Stomach (tissue), 8 donors: ENCODE measurements at regions not wholly inside any gene's neighbourhood (a gene's known extent, or its start where the extent isn't known, plus 50 kb on each side); places are given as distances from the start of the nearest gene placed in this dataset.
A peak's percentile ranks its signal among the peaks of the same experiment; 100 is the strongest.
"Not testable (repeated sequence)": the region's sequence is repeated elsewhere in the genome, so short reads cannot be mapped to it uniquely, and the experiment has no call there.

Experiments used
- DNase-seq, 2 donors: peaks; one replicate each; pipeline versions ENCODE4 v3.0.0 to v3.0.0-alpha.2; 2013 to 2019
- H3K27ac ChIP-seq, 5 donors: fragments of 200-600 bp in 4 of 5; sonication (generic) in 4 of 5; one replicate each; pipeline ENCODE4 v1.5.1; 2013 to 2019; ENCODE audit warnings: mild to moderate bottlenecking in 1 of 5, moderate library complexity in 1 of 5
- H3K27me3 ChIP-seq, 3 donors: fragments of 200-600 bp; sonication (generic); one replicate each; pipeline ENCODE4 v1.5.1; 2017 to 2019; ENCODE audit warnings: mixed run types in 1 of 3
- H3K36me3 ChIP-seq, 4 donors: fragments of 200-600 bp; sonication (generic); 1 replicate in 3 of 4; 2 replicates in 1 of 4; pipeline ENCODE4 v1.5.1; 2016 to 2019
- H3K4me1 ChIP-seq, 4 donors: fragments of 200-600 bp; sonication (generic); one replicate each; pipeline ENCODE4 v1.5.1; 2016 to 2019
- H3K4me3 ChIP-seq, 4 donors: fragments of 200-600 bp; sonication (generic) in 3 of 4; one replicate each; pipeline ENCODE4 v1.5.1; 2016 to 2019; ENCODE audit warnings: mild to moderate bottlenecking in 1 of 4
- H3K9me3 ChIP-seq, 4 donors: fragments of 200-600 bp; sonication (generic); one replicate each; pipeline ENCODE4 v1.5.1; 2016 to 2019
- EP300 ChIP-seq: sonication (generic); formaldehyde crosslinking; IDR thresholded peaks from one replicate; pipeline ENCODE4 v1.6.1; 2017; ENCODE audit warnings: antibody characterized with exemption
- POLR2A ChIP-seq, 4 donors: fragments of 450-650 bp; IDR thresholded peaks; one replicate each; pipeline ENCODE4 v1.6.1; 2016; ENCODE audit warnings: antibody characterized with exemption in 4 of 4, control low read depth in 2 of 4, mild to moderate bottlenecking in 1 of 4, moderate library complexity in 1 of 4
- POLR2AphosphoS5 ChIP-seq, 3 donors: sonication (generic); formaldehyde crosslinking; IDR thresholded peaks; one replicate each; pipeline ENCODE4 v1.6.1; 2016; ENCODE audit warnings: antibody characterized with exemption in 3 of 3
- WGBS, 5 donors: extraction: QIAGEN DNeasy Blood & Tissue Kit in 3 of 5; methylation state at CpG; one replicate each; pipeline versions ENCODE4 v1.1.5 to v1.1.7; 2013 to 2018; 5-methylcytosine and 5-hydroxymethylcytosine counted together
- intact Hi-C: fragments of 100-400 bp; cut with DNase I; formaldehyde crosslinking; loops from one replicate; pipeline ENCODE4 v1.15.1; 2023; ENCODE audit warnings: low total_unique reads
- TF ChIP-seq, protein P1 (sequence below), 7 experiments: fragments of 450-650 bp in 4 of 7; fragments of 200-600 bp in 3 of 7; sonication (generic) in 3 of 7; IDR thresholded peaks; one replicate each; pipeline ENCODE4 v1.5.1; 2016 to 2019; ENCODE audit warnings: antibody characterized with exemption in 7 of 7, control low read depth in 2 of 7, mild to moderate bottlenecking in 1 of 7
- donor health status: healthy with polysubstance abuse.
- donor health status: Bipolar disorder and iron deficiency.
- donor health status: healthy.

- no peak for DNase-seq
- peaks cover 0 to 7% (median 2%) of the 10 kb centered on the region in 4 donors for H3K4me1 ChIP-seq
- no peaks in the 10 kb centered on the region for H3K9me3 ChIP-seq
- intact Hi-C loops = no loop called here
- no peak overlapping the region for H3K4me3 ChIP-seq
- H3K27me3 ChIP-seq = peaks cover 0 to 4% (median 0%) of the 10 kb centered on the region in 3 donors
- no peaks in the 10 kb centered on the region for H3K36me3 ChIP-seq
- WGBS, 5 donors = 66 to 69% (median 67%) methylated on average over 5 of the region's 5 CpGs
- no peak for TF ChIP-seq POLR2AphosphoS5 (IDR thresholded peaks at IDR 0.05)
- TF ChIP-seq POLR2A (IDR thresholded peaks at IDR 0.05) = no peak
- no peak overlapping the region for H3K27ac ChIP-seq
These were observed 137.6 kb upstream of the SVIL start for GRCh38 chr10:29772403-29772802.

- Histone ChIP-seq H3K36me3 (no peaks in the 10 kb centered on the region), H3K4me3 (no peak overlapping the region), H3K27ac (no peak overlapping the region), H3K27me3 (peaks cover 0 to 4% (median 0%) of the 10 kb centered on the region in 3 donors), H3K9me3 (no peaks in the 10 kb centered on the region), H3K4me1 (peaks cover 0 to 7% (median 2%) of the 10 kb centered on the region in 4 donors)
- no peak for DNase-seq
- 86 to 91% (median 88%) methylated on average over 5 of the region's 5 CpGs for WGBS, 5 donors
- TF ChIP-seq POLR2AphosphoS5 (IDR thresholded peaks at IDR 0.05) (no peak), EP300 (no peak), POLR2A (IDR thresholded peaks at IDR 0.05) (no peak)
- TF ChIP-seq, protein P1, sequence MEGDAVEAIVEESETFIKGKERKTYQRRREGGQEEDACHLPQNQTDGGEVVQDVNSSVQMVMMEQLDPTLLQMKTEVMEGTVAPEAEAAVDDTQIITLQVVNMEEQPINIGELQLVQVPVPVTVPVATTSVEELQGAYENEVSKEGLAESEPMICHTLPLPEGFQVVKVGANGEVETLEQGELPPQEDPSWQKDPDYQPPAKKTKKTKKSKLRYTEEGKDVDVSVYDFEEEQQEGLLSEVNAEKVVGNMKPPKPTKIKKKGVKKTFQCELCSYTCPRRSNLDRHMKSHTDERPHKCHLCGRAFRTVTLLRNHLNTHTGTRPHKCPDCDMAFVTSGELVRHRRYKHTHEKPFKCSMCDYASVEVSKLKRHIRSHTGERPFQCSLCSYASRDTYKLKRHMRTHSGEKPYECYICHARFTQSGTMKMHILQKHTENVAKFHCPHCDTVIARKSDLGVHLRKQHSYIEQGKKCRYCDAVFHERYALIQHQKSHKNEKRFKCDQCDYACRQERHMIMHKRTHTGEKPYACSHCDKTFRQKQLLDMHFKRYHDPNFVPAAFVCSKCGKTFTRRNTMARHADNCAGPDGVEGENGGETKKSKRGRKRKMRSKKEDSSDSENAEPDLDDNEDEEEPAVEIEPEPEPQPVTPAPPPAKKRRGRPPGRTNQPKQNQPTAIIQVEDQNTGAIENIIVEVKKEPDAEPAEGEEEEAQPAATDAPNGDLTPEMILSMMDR (IDR thresholded peaks at IDR 0.05) = no peak
- intact Hi-C loops = no loop called here
These were observed 136.6 kb upstream of the SVIL start for GRCh38 chr10:29771376-29771775.

DNA sequence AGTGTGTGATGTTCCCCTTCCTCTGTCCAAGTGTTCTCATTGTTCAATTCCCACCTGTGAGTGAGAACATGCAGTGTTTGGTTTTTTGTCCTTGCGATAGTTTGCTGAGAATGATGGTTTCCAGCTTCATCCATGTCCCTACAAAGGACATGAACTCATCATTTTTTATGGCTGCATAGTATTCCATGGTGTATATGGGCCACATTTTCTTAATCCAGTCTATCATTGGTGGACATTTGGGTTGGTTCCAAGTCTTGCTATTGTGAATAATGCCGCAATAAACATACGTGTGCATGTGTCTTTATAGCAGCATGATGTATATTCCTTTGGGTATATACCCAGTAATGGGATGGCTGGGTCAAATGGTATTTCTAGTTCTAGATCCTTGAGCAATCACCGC, 134.5 kb upstream of the SVIL start:
- H3K4me1 ChIP-seq, DNase-seq, H3K27me3 ChIP-seq, H3K9me3 ChIP-seq, intact Hi-C loops, H3K4me3 ChIP-seq, H3K27ac ChIP-seq, H3K36me3 ChIP-seq: not testable (repeated sequence)
- 91 to 94% (median 91%) methylated on average over 3 to 4 of the region's 4 CpGs for WGBS, 5 donors

DNA sequence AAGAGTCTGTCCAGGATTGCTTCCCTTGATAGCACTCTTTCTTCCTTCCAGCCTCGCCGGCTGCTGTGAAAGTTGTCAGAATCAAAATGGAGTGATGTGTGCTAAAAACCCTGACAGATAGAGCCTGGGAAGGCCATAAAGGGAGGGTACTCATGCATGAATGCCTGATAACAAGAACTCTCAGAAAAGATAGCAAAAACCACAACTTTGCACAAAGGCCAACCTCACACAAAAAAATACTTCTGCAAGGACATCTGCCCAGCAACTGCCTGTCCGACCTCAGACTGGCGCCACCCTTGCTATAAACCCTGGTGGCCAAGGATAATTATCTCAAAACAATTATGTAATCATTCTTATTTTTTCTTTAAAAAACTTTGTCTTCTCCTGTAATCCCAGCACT, 133.2 kb upstream of the SVIL start:
- DNase-seq = no peak
- Histone ChIP-seq H3K4me3 (no peak overlapping the region), H3K36me3 (no peaks in the 10 kb centered on the region), H3K4me1 (peaks cover 0 to 5% (median under 1%) of the 10 kb centered on the region in 4 donors), H3K27ac (peak overlapping the region in 1 of 5 donors; percentile 67), H3K27me3 (no peaks in the 10 kb centered on the region), H3K9me3 (no peaks in the 10 kb centered on the region)
- WGBS, 5 donors = 82 to 88% (median 85%) methylated on average over 4 of the region's 4 CpGs
- no peak for TF ChIP-seq POLR2A (IDR thresholded peaks at IDR 0.05)
- TF ChIP-seq EP300 = no peak
- no peak for TF ChIP-seq POLR2AphosphoS5 (IDR thresholded peaks at IDR 0.05)
- TF ChIP-seq, protein P1 (IDR thresholded peaks at IDR 0.05) = no peak
- intact Hi-C loops = no loop called here

DNA sequence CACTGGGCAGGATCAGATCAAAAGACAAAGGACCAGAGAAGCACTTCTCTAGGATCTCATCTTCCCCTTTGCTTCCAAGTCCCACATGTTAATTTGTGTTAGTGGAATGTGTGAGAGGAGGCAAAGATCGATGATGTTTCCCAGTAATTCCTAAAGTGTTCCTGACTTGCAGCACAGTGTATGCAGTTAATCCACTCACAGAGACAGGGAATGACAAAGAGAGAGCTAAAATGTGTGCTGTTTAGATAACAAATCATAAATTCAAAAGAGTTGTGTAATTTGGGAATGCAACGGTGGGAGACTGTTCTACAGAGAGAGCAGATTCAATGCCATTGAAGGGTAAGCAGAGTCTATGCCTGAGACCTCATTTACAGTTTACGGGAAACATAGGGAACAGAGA, 132.0 kb upstream of the SVIL start:
- Histone ChIP-seq H3K4me1 (no peaks in the 10 kb centered on the region), H3K27ac (peak overlapping the region in 1 of 5 donors; percentile 67), H3K27me3 (no peaks in the 10 kb centered on the region), H3K9me3 (no peaks in the 10 kb centered on the region), H3K4me3 (no peak overlapping the region), H3K36me3 (no peaks in the 10 kb centered on the region)
- TF ChIP-seq EP300 (no peak), POLR2A (IDR thresholded peaks at IDR 0.05) (no peak), POLR2AphosphoS5 (IDR thresholded peaks at IDR 0.05) (peak in 1 of 3 donors; percentile 74)
- TF ChIP-seq, protein P1 (IDR thresholded peaks at IDR 0.05) = no peak
- 63 to 76% (median 68%) methylated on average over 3 of the region's 3 CpGs for WGBS, 5 donors
- intact Hi-C loops = no loop called here
- no peak for DNase-seq
